H9 (cell line): ENCODE measurements at regions not wholly inside any gene's neighbourhood (a gene's known extent, or its start where the extent isn't known, plus 50 kb on each side); places are given as distances from the start of the nearest gene placed in this dataset.

Experiments used
- DNase-seq: peaks from one replicate; pipeline ENCODE4 v3.0.0-alpha.2; 2017
- H2AFZ ChIP-seq: one replicate; pipeline ENCODE4 v1.6.1; 2013; ENCODE audit warnings: mild to moderate bottlenecking, low read length, control low read depth, moderate library complexity
- H2AK5ac ChIP-seq: 2 replicates; pipeline ENCODE4 v1.6.1; 2013; ENCODE audit warnings: low read length, control low read depth, mixed read lengths; ENCODE audit not compliant: insufficient read length
- H2BK120ac ChIP-seq: one replicate; pipeline ENCODE4 v1.6.1; 2013; ENCODE audit warnings: low read depth, mild to moderate bottlenecking, low read length, control low read depth, inconsistent platforms; ENCODE audit not compliant: poor library complexity, severe bottlenecking
- H2BK12ac ChIP-seq: 2 replicates; pipeline ENCODE4 v1.6.1; 2013; ENCODE audit warnings: low read length, control low read depth, mixed read lengths, low read depth; ENCODE audit not compliant: insufficient read length
- H2BK15ac ChIP-seq: 2 replicates; pipeline ENCODE4 v1.6.1; 2013; ENCODE audit warnings: low read depth, low read length, control low read depth
- H2BK20ac ChIP-seq: one replicate; pipeline ENCODE4 v1.6.1; 2013; ENCODE audit warnings: low read depth, mild to moderate bottlenecking, low read length, control low read depth, inconsistent platforms; ENCODE audit not compliant: poor library complexity, severe bottlenecking
- H2BK5ac ChIP-seq: 2 replicates; pipeline ENCODE4 v1.6.1; 2013; ENCODE audit warnings: low read length, control low read depth, mixed read lengths; ENCODE audit not compliant: insufficient read length
- H3K14ac ChIP-seq: 2 replicates; pipeline ENCODE4 v1.6.1; 2013; ENCODE audit warnings: low read length, control low read depth; ENCODE audit not compliant: insufficient read depth
- H3K18ac ChIP-seq: 2 replicates; pipeline ENCODE4 v1.6.1; 2013; ENCODE audit warnings: low read depth, mild to moderate bottlenecking, mixed read lengths, low read length, control low read depth; ENCODE audit not compliant: insufficient read length
- H3K23ac ChIP-seq: 2 replicates; pipeline ENCODE4 v1.6.1; 2013; ENCODE audit warnings: low read length, control low read depth, mixed read lengths, low read depth; ENCODE audit not compliant: insufficient read length
- H3K23me2 ChIP-seq: 2 replicates; pipeline ENCODE4 v1.6.1; 2013; ENCODE audit warnings: low read depth, mild to moderate bottlenecking, mixed read lengths, low read length, control low read depth; ENCODE audit not compliant: insufficient read length, poor library complexity, severe bottlenecking
- H3K27ac ChIP-seq: 2 replicates; pipeline ENCODE4 v1.5.1; 2013; ENCODE audit warnings: low read length, control low read depth, mixed read lengths, low read depth; ENCODE audit not compliant: insufficient read length
- H3K27me3 ChIP-seq: 2 replicates; pipeline ENCODE4 v1.6.1; 2013; ENCODE audit warnings: low read length, control low read depth, inconsistent platforms; ENCODE audit not compliant: insufficient read depth
- H3K4ac ChIP-seq: 2 replicates; pipeline ENCODE4 v1.6.1; 2013; ENCODE audit warnings: low read depth, mild to moderate bottlenecking, control low read depth, inconsistent platforms, low read length, moderate library complexity
- H3K4me1 ChIP-seq: 2 replicates; pipeline ENCODE4 v1.6.1; 2013; ENCODE audit warnings: low read length, control low read depth, inconsistent platforms; ENCODE audit not compliant: insufficient read depth
- H3K4me2 ChIP-seq: 2 replicates; pipeline ENCODE4 v1.6.1; 2013; ENCODE audit warnings: low read length, control low read depth, mixed read lengths; ENCODE audit not compliant: insufficient read length, insufficient read depth
- H3K56ac ChIP-seq: 2 replicates; pipeline ENCODE4 v1.6.1; 2013; ENCODE audit warnings: low read depth, mild to moderate bottlenecking, mixed read lengths, low read length, control low read depth; ENCODE audit not compliant: insufficient read length
- H3K79me1 ChIP-seq: 2 replicates; pipeline ENCODE4 v1.6.1; 2013; ENCODE audit warnings: low read depth, mild to moderate bottlenecking, moderate library complexity, low read length, control low read depth, inconsistent platforms; ENCODE audit not compliant: insufficient read depth, poor library complexity, severe bottlenecking
- H3K79me2 ChIP-seq: 2 replicates; pipeline ENCODE4 v1.6.1; 2013; ENCODE audit warnings: low read length, control low read depth, inconsistent platforms; ENCODE audit not compliant: insufficient read depth
- H3K9ac ChIP-seq: 2 replicates; pipeline ENCODE4 v1.6.1; 2013; ENCODE audit warnings: low read length, control low read depth, mixed read lengths; ENCODE audit not compliant: insufficient read length; ENCODE audit errors: extremely low read depth
- H3K9me3 ChIP-seq: one replicate; pipeline ENCODE4 v1.6.1; 2013; ENCODE audit warnings: low read depth, low read length, inconsistent platforms; ENCODE audit not compliant: control insufficient read depth
- H3T11ph ChIP-seq: one replicate; pipeline ENCODE4 v1.6.1; 2013; ENCODE audit warnings: mild to moderate bottlenecking, low read length, control low read depth, inconsistent platforms
- H4K20me1 ChIP-seq: one replicate; pipeline ENCODE4 v1.6.1; 2013; ENCODE audit not compliant: control insufficient read depth, insufficient read length, insufficient read depth
- H4K5ac ChIP-seq: 2 replicates; pipeline ENCODE4 v1.6.1; 2013; ENCODE audit warnings: low read depth, mild to moderate bottlenecking, mixed read lengths, low read length, control low read depth; ENCODE audit not compliant: insufficient read length
- H4K8ac ChIP-seq: replicated peaks from 2 replicates; pipeline ENCODE4 v1.6.1; 2013; ENCODE audit warnings: low read length, control low read depth, mixed read lengths, low read depth; ENCODE audit not compliant: insufficient read length
- H4K91ac ChIP-seq: 2 replicates; pipeline ENCODE4 v1.6.1; 2013; ENCODE audit warnings: low read depth, mild to moderate bottlenecking, moderate library complexity, mixed read lengths, low read length, control low read depth; ENCODE audit not compliant: insufficient read length
- H3K27ac Mint-ChIP-seq, 3 experiments: 2 replicates in 2 of 3; 3 replicates in 1 of 3; pipeline ENCODE4 v1.8.0; 2020 to 2021; ENCODE audit warnings: mixed read lengths in 3 of 3, mild to moderate bottlenecking in 1 of 3, moderate library complexity in 1 of 3
- H3K27me3 Mint-ChIP-seq: 2 replicates; pipeline ENCODE4 v1.8.0; 2021; ENCODE audit warnings: low read depth, mild to moderate bottlenecking, moderate library complexity, mixed read lengths
- H3K36me3 Mint-ChIP-seq, 3 experiments: 2 replicates in 2 of 3; 3 replicates in 1 of 3; pipeline ENCODE4 v1.8.0; 2020 to 2021; ENCODE audit warnings: low read depth in 3 of 3, mixed read lengths in 3 of 3; ENCODE audit not compliant: insufficient read depth in 1 of 3
- H3K4me1 Mint-ChIP-seq, 2 experiments: 2 replicates each; pipeline ENCODE4 v1.8.0; 2020; ENCODE audit warnings: mixed read lengths in 2 of 2
- H3K4me3 Mint-ChIP-seq, 2 experiments: 2 replicates in 1 of 2; 3 replicates in 1 of 2; pipeline ENCODE4 v1.8.0; 2020 to 2021; ENCODE audit warnings: mild to moderate bottlenecking in 2 of 2, mixed read lengths in 2 of 2, moderate library complexity in 1 of 2
- H3K9me3 Mint-ChIP-seq, 2 experiments: 2 replicates in 1 of 2; 3 replicates in 1 of 2; pipeline ENCODE4 v1.8.0; 2020; ENCODE audit warnings: mild to moderate bottlenecking in 2 of 2, mixed read lengths in 2 of 2, moderate library complexity in 1 of 2
- TF ChIP-seq, protein P1 (sequence below): fragments of 200-600 bp; sonication (generic); conservative IDR thresholded peaks from 3 replicates; pipeline ENCODE4 v1.8.0; 2021; ENCODE audit warnings: antibody characterized with exemption, mild to moderate bottlenecking

GRCh38 chr18:44343570-44343969, 337.1 kb upstream of the SETBP1 start:
- Histone ChIP-seq H2BK5ac (no peak overlapping the region), H4K20me1 (no peaks in the 10 kb centered on the region), H3T11ph (no peak overlapping the region), H3K4me2 (no peak overlapping the region), H3K23ac (no peak overlapping the region), H4K91ac (no peak overlapping the region), H3K56ac (no peak overlapping the region), H3K79me1 (no peaks in the 10 kb centered on the region), H3K4ac (no peak overlapping the region), H3K9me3 (no peaks in the 10 kb centered on the region), H3K14ac (no peak overlapping the region), H2AK5ac (no peak overlapping the region), H2BK15ac (no peak overlapping the region), H2BK12ac (no peak overlapping the region), H3K27me3 (no peaks in the 10 kb centered on the region), H3K23me2 (no peaks in the 10 kb centered on the region), H3K27ac (no peak overlapping the region), H4K5ac (no peak overlapping the region), H3K79me2 (no peaks in the 10 kb centered on the region), H3K4me1 (no peaks in the 10 kb centered on the region), H2BK120ac (no peak overlapping the region), H3K18ac (no peak overlapping the region), H4K8ac (no peak overlapping the region), H2BK20ac (no peak overlapping the region), H2AFZ (no peak overlapping the region), H3K9ac (no peak overlapping the region)
- H3K27me3 Mint-ChIP-seq: no peaks in the 10 kb centered on the region; the same call in 1 of the 2 replicates
- peaks cover 0 to 4% of the 10 kb centered on the region in 2 experiments; a peak in 3 of 5 replicates for H3K9me3 Mint-ChIP-seq
- H3K4me1 Mint-ChIP-seq: no peaks in the 10 kb centered on the region
- peaks cover 0 to 3% (median 0%) of the 10 kb centered on the region in 3 experiments; a peak in 2 of 7 replicates for H3K36me3 Mint-ChIP-seq
- no peak for DNase-seq
- TF ChIP-seq, protein P1, sequence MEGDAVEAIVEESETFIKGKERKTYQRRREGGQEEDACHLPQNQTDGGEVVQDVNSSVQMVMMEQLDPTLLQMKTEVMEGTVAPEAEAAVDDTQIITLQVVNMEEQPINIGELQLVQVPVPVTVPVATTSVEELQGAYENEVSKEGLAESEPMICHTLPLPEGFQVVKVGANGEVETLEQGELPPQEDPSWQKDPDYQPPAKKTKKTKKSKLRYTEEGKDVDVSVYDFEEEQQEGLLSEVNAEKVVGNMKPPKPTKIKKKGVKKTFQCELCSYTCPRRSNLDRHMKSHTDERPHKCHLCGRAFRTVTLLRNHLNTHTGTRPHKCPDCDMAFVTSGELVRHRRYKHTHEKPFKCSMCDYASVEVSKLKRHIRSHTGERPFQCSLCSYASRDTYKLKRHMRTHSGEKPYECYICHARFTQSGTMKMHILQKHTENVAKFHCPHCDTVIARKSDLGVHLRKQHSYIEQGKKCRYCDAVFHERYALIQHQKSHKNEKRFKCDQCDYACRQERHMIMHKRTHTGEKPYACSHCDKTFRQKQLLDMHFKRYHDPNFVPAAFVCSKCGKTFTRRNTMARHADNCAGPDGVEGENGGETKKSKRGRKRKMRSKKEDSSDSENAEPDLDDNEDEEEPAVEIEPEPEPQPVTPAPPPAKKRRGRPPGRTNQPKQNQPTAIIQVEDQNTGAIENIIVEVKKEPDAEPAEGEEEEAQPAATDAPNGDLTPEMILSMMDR: no peak
- H3K4me3 Mint-ChIP-seq: no peak overlapping the region
- H3K27ac Mint-ChIP-seq: no peak overlapping the region
